ENCODE measurements at regions not wholly inside any gene's neighbourhood (a gene's known extent, or its start where the extent isn't known, plus 50 kb on each side); places are given as distances from the start of the nearest gene placed in this dataset.

DNA sequence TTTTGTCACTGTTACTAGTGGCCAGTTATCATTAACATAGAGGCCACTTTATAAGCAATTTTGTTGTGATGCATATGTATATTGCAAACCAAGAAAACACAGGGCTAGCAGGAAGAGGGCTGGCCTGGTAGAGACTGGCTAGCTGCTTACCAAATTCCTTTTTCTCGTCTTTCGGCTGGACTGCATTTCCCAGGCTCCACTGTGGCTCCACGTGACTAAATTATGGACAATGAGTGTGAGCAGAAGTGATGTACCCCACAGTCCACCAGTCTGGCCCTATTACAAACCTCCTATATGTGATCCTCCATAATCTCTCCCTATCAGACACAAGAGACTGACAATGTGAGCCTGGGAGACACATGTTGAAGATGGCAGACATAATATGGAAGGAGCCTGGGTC is 257.0 kb downstream of the MFSD1 start:
- TF ChIP-seq, protein P1, sequence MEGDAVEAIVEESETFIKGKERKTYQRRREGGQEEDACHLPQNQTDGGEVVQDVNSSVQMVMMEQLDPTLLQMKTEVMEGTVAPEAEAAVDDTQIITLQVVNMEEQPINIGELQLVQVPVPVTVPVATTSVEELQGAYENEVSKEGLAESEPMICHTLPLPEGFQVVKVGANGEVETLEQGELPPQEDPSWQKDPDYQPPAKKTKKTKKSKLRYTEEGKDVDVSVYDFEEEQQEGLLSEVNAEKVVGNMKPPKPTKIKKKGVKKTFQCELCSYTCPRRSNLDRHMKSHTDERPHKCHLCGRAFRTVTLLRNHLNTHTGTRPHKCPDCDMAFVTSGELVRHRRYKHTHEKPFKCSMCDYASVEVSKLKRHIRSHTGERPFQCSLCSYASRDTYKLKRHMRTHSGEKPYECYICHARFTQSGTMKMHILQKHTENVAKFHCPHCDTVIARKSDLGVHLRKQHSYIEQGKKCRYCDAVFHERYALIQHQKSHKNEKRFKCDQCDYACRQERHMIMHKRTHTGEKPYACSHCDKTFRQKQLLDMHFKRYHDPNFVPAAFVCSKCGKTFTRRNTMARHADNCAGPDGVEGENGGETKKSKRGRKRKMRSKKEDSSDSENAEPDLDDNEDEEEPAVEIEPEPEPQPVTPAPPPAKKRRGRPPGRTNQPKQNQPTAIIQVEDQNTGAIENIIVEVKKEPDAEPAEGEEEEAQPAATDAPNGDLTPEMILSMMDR (IDR thresholded peaks at IDR 0.05), result no peak
- no peak for DNase-seq
- Mint-ChIP-seq H3K36me3 (ENCODE audit: low read depth) (no peaks in the 10 kb centered on the region), H3K4me3 (no peak overlapping the region), H3K4me1 (ENCODE audit: low read depth) (no peaks in the 10 kb centered on the region), H3K27me3 (ENCODE audit: insufficient read depth) (no peaks in the 10 kb centered on the region; the same call in 1 of the 2 replicates), H3K9me3 (no peaks in the 10 kb centered on the region; the same call in 1 of the 2 replicates), H3K27ac (no peak overlapping the region)

DNA sequence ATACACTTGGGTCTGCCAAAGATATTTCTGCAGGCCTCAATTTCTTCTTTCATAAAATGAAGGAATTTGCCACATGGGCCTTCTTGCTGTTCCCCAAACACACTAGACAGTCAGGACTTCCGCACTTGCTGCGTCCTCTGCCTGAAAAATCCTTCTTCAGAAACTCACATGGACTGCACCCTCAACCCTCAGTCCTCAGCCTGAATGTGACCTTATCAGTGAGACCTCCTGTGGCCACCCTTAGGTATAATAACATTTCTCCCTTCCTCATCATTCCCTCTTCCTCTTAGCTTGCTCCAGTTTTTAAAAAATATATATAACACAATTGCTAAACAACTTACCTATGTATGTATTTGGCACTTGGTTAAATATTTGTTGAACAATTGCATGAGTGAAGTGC is 257.5 kb downstream of the MFSD1 start:
- H3K27me3 Mint-ChIP-seq (ENCODE audit: insufficient read depth), result peaks cover 1% of the 10 kb centered on the region; the same call in 1 of the 2 replicates
- no peak for DNase-seq
- no peaks in the 10 kb centered on the region for H3K4me1 Mint-ChIP-seq (ENCODE audit: low read depth)
- TF ChIP-seq, protein P1 (IDR thresholded peaks at IDR 0.05), result no peak
- H3K4me3 Mint-ChIP-seq, result no peak overlapping the region
- no peaks in the 10 kb centered on the region; the same call in 1 of the 2 replicates for H3K9me3 Mint-ChIP-seq
- H3K36me3 Mint-ChIP-seq (ENCODE audit: low read depth), result no peaks in the 10 kb centered on the region
- H3K27ac Mint-ChIP-seq, result no peak overlapping the region

DNA sequence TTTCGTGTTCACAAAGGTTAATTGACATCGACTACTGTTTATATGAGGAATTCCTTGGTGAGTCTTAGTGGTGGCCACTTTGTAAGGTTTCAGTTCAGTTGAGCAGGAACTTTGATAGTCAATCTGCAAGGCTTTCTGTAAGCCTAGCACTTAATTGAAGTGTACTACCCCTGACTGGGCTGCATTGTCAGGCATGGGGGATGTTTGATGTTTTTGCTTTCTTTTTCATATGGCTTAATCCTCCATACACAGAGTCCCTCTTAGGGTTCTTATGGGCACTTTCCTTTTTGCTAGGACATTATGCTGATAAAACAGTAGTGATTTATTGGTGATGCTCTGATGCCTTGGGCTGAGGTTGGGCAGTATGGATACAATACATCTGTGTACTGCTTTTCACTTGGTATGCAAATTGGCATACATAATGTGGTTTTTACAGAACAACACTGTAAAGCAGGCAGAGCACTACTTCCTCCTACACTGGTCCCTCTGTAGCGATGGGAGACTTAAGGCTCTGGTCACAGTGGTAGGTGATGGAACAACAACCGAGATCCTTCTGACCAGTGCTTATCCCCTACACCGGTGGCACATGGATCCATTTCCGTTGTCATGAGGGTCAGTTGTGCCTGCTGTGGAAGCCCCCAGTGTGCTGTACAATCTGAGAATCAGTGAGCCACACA is 261.0 kb downstream of the MFSD1 start:
- Mint-ChIP-seq H3K4me3 (no peak overlapping the region), H3K4me1 (ENCODE audit: low read depth) (no peaks in the 10 kb centered on the region), H3K36me3 (ENCODE audit: low read depth) (no peaks in the 10 kb centered on the region), H3K27me3 (ENCODE audit: insufficient read depth) (peaks cover 4% of the 10 kb centered on the region; the same call in 1 of the 2 replicates), H3K27ac (no peak overlapping the region), H3K9me3 (no peaks in the 10 kb centered on the region; the same call in 1 of the 2 replicates)
- TF ChIP-seq, protein P1 (IDR thresholded peaks at IDR 0.05), result no peak
- no peak for DNase-seq

DNA sequence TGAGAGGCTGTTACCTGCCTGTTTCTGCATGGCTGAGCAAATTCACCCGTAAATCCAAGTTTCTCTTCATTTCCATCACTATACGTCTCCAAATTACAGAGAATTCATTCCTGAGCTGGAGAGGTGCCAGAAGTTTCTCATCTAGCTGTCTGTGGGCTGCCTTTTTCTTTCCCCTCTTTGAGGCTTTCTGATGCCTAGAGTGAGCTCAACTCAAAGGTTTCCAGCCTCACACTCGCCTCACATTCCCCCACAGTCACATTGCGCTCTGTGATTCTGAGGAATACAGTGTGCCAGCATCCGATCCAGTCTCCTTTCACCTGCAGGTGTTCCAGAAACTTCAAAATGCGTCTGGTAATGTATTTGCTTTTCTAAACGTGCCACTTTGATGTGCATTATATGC is 267.2 kb downstream of the MFSD1 start, which contains the start of gene IQCJ:
IQCJ (plus strand) TSS at position 229 of the 400 bp plus-strand sequence.
- no peaks in the 10 kb centered on the region for H3K4me1 Mint-ChIP-seq (ENCODE audit: low read depth)
- TF ChIP-seq, protein P1 (IDR thresholded peaks at IDR 0.05), result no peak
- H3K36me3 Mint-ChIP-seq (ENCODE audit: low read depth), result no peaks in the 10 kb centered on the region
- peaks cover 2% of the 10 kb centered on the region; the same call in 1 of the 2 replicates for H3K9me3 Mint-ChIP-seq
- H3K4me3 Mint-ChIP-seq, result no peak within 1 kb of the TSS
- no peak within 1 kb of the TSS for H3K27ac Mint-ChIP-seq
- no peak for DNase-seq
- peaks cover 13% of the 10 kb centered on the region for H3K27me3 Mint-ChIP-seq (ENCODE audit: insufficient read depth)

DNA sequence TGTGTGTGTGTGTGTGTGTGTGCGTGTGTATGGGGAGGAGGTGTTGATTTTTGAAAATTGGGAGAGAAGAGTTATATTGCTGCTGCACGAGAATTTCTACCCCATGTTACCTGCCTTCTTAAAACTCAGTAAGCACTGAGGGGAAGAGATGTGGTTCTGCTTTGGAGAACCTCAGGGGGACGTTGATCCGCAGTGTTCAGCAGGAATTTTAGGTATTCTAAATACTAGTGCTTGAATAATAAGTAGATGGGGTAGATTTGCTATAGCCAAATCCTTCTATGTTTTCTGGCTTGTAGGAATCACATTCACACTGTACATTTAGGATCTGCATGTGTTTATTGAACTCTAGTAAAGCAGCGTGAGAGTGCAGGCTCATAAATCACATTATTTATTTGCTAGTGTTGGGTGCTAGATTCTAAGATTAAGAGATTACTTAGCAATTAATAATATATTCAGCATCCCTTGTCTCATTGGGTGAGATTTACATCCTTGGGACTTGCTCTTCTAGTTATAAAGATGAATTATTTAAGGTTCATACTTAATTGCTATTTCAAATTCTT is 268.1 kb downstream of the MFSD1 start:
- Mint-ChIP-seq H3K4me1 (ENCODE audit: low read depth) (no peaks in the 10 kb centered on the region), H3K36me3 (ENCODE audit: low read depth) (no peaks in the 10 kb centered on the region), H3K27ac (no peak overlapping the region), H3K9me3 (peaks cover 4% of the 10 kb centered on the region; the same call in 1 of the 2 replicates), H3K27me3 (ENCODE audit: insufficient read depth) (peaks cover 13% of the 10 kb centered on the region), H3K4me3 (no peak overlapping the region)
- DNase-seq, result no peak
- TF ChIP-seq, protein P1 (IDR thresholded peaks at IDR 0.05), result no peak

All from HFFc6 (cell line).